HG03045 (cell line): ENCODE measurements at regions not wholly inside any gene's neighbourhood (a gene's known extent, or its start where the extent isn't known, plus 50 kb on each side); places are given as distances from the start of the nearest gene placed in this dataset.
"Not testable (repeated sequence)": the region's sequence is repeated elsewhere in the genome, so short reads cannot be mapped to it uniquely, and the experiment has no call there.

Experiments
- ATAC-seq: cut with Tn5 transposase; IDR thresholded peaks from one replicate; pipeline ENCODE4 v1.9.1; 2021; ENCODE audit warnings: mild to moderate bottlenecking, moderate library complexity; ENCODE audit not compliant: unreplicated experiment

GRCh38 chr18:35770376-35771014 is 189.0 kb downstream of the GALNT1 start:
- ATAC-seq = no peak

GRCh38 chr18:35771172-35771571 is 189.6 kb downstream of the GALNT1 start:
- ATAC-seq = no peak

- no peak for ATAC-seq
These were observed 194.3 kb downstream of the GALNT1 start for GRCh38 chr18:35775887-35776286.

- no peak for ATAC-seq
These were observed 194.9 kb downstream of the GALNT1 start for GRCh38 chr18:35776473-35776872.

- ATAC-seq = no peak
These were observed 195.4 kb upstream of the RMP24 start for GRCh38 chr18:35777039-35777438.

GRCh38 chr18:35778850-35779627 is 193.4 kb upstream of the RMP24 start:
- no peak for ATAC-seq

GRCh38 chr18:35780937-35781336 is 191.5 kb upstream of the RMP24 start:
- no peak for ATAC-seq

GRCh38 chr18:35782926-35783325 is 189.6 kb upstream of the RMP24 start:
- ATAC-seq = no peak

- ATAC-seq = no peak
These were observed 186.0 kb upstream of the RMP24 start for GRCh38 chr18:35786365-35787042.

GRCh38 chr18:35789543-35789942 is 182.9 kb upstream of the RMP24 start:
- no peak for ATAC-seq

- no peak for ATAC-seq
These were observed 174.5 kb upstream of the RMP24 start for GRCh38 chr18:35797948-35798347.

GRCh38 chr18:35803551-35803950 is 168.9 kb upstream of the RMP24 start:
- ATAC-seq = no peak

- ATAC-seq = no peak
These were observed 168.1 kb upstream of the RMP24 start for GRCh38 chr18:35804377-35804776.

GRCh38 chr18:35807811-35808335 is 164.6 kb upstream of the RMP24 start:
- ATAC-seq = no peak

- ATAC-seq = no peak
These were observed 163.7 kb upstream of the RMP24 start for GRCh38 chr18:35808796-35809195.

GRCh38 chr18:35810520-35810919 is 162.0 kb upstream of the RMP24 start:
- ATAC-seq = no peak

- ATAC-seq = no peak
These were observed 160.6 kb upstream of the RMP24 start for GRCh38 chr18:35811896-35812295.

GRCh38 chr18:35815011-35815410 is 157.5 kb upstream of the RMP24 start:
- ATAC-seq = not testable (repeated sequence)

GRCh38 chr18:35816003-35816402 is 156.5 kb upstream of the RMP24 start:
- ATAC-seq = no peak

- ATAC-seq = no peak
These were observed 154.7 kb upstream of the RMP24 start for GRCh38 chr18:35817604-35818352.

- ATAC-seq = no peak
These were observed 154.2 kb upstream of the RMP24 start for GRCh38 chr18:35818353-35818667.
